Heart right ventricle (tissue), 16 donors: ENCODE measurements at regions not wholly inside any gene's neighbourhood (a gene's known extent, or its start where the extent isn't known, plus 50 kb on each side); places are given as distances from the start of the nearest gene placed in this dataset.

Experiments used
- ATAC-seq, 8 donors: fragments of 200-7000 bp; cut with Tn5 transposase; one replicate each; pipeline ENCODE4 v1.9.1; 2020; ENCODE audit warnings: mild to moderate bottlenecking in 8 of 8, moderate library complexity in 8 of 8, moderate number of reproducible peaks in 1 of 8
- DNase-seq, 2 donors: peaks; one replicate each; pipeline ENCODE4 v3.0.0-alpha.2; 2020
- H3K27ac ChIP-seq, 10 donors: fragments of 200-600 bp; sonication (generic) in 2 of 10; one replicate each; pipeline versions ENCODE4 v1.5.0 to v1.8.0; 2020 to 2022; ENCODE audit warnings: mild to moderate bottlenecking in 3 of 10
- H3K27me3 ChIP-seq, 7 donors: fragments of 200-600 bp; one replicate each; pipeline ENCODE4 v1.8.0; 2021 to 2022; ENCODE audit warnings: mild to moderate bottlenecking in 2 of 7
- H3K36me3 ChIP-seq, 9 donors: fragments of 200-600 bp; sonication (generic) in 1 of 9; one replicate each; pipeline versions ENCODE4 v1.5.0 to v1.8.0; 2020 to 2022; ENCODE audit warnings: mild to moderate bottlenecking in 2 of 9
- H3K4me1 ChIP-seq, 9 donors: fragments of 200-600 bp; sonication (generic) in 1 of 9; one replicate each; pipeline versions ENCODE4 v1.5.0 to v1.8.0; 2020 to 2022; ENCODE audit warnings: mild to moderate bottlenecking in 4 of 9
- H3K4me3 ChIP-seq, 10 donors: fragments of 200-600 bp; sonication (generic) in 2 of 10; one replicate each; pipeline versions ENCODE4 v1.5.0 to v1.8.0; 2020 to 2022; ENCODE audit warnings: mild to moderate bottlenecking in 7 of 10, moderate library complexity in 2 of 10
- H3K9me3 ChIP-seq, 11 donors: fragments of 200-600 bp in 10 of 11; sonication (generic) in 2 of 11; one replicate each; pipeline versions ENCODE4 v1.5.0 to v1.8.0; 2013 to 2022; ENCODE audit warnings: mild to moderate bottlenecking in 2 of 11, control low read depth in 1 of 11, moderate library complexity in 1 of 11
- WGBS, 2 donors: extraction: QIAGEN DNeasy Blood & Tissue Kit; methylation state at CpG; one replicate each; pipeline ENCODE4 v1.1.7; 2013; ENCODE audit warnings: inconsistent platforms in 1 of 2; 5-methylcytosine and 5-hydroxymethylcytosine counted together
- intact Hi-C, 10 donors: fragments of 100-400 bp; cut with DNase I; formaldehyde crosslinking; loops; one replicate each; pipeline versions ENCODE4 v1.11.1 to v1.14.2; 2022
- TF ChIP-seq, protein P1 (sequence below), 9 donors: fragments of 200-600 bp; sonication (generic) in 2 of 9; IDR thresholded peaks; one replicate each; pipeline versions ENCODE4 v1.5.0 to v1.8.0; 2021 to 2022; ENCODE audit warnings: antibody characterized with exemption in 9 of 9, mild to moderate bottlenecking in 5 of 9, moderate library complexity in 1 of 9
- donor health status: Arrhythmogenic right ventricular cardiomyopathy.
- donor health status: ischemic (EF 13 %, LVEDD 7.1; RV severe dilation, severe dysfunction).
- donor health status: healthy with polysubstance abuse.
- donor health status: DM: no; HTN: yes; CAD: no.
- donor health status: DM: no; HTN: no; CAD: no.
- donor health status: ischemic (EF 25% LVEDD 6.9; RV normal size, moderate dysfunction).
- donor health status: ischemic (EF 25% LVEDD 5.7; RV mildly dilated, moderate dysfunction).
- donor health status: healthy.
- donor health status: DM: yes; HTN: yes; CAD: no.
- donor health status: Ischemic cardiomyopathy.
- donor health status: ischemic (EF 35%, LVEDD 5.7; RV mildly dilated, moderate dysfunction).
- donor health status: nonischemic (EF 11% LVEDD 7.7; RV severe dilation, severe dysfunction).
- donor health status: DM: yes; HTN: yes; CAD: no.
- donor health status: PGD.
- donor health status: ischemic (EF 29% LVEDD 5.4; RV normal size, mild dysfunction).
- donor health status: nonischemic (EF 23%, LVEDD 6.1; RV moderate dilation, normal function).

DNA sequence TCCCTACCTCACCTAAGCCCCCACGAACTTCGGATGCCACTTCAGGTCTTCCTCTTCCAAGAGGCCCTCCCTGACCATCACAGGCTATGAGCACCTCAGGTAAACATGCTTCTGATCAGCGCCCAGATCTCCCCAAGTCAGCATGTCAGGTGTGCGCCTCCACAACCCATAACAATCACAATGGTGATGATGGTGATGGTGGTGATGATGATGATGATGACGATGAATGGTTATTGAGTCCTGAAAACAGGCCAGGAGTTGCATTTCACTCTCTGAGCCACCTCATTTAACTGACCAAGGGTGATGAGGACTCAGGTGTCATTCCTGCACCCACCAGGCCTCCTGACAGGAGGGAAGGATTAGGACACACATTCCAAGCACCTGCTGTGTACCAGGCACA is 426.6 kb upstream of the SULF2 start:
- no peaks in the 10 kb centered on the region for H3K36me3 ChIP-seq
- ATAC-seq (no peak), DNase-seq (no peak)
- H3K9me3 ChIP-seq: no peaks in the 10 kb centered on the region
- peaks cover 0 to 4% (median 0%) of the 10 kb centered on the region in 9 donors for H3K4me1 ChIP-seq
- WGBS, 2 donors: 95 to 96% methylated on average over 5 of the region's 5 CpGs
- intact Hi-C loops: no loop called here
- TF ChIP-seq, protein P1, sequence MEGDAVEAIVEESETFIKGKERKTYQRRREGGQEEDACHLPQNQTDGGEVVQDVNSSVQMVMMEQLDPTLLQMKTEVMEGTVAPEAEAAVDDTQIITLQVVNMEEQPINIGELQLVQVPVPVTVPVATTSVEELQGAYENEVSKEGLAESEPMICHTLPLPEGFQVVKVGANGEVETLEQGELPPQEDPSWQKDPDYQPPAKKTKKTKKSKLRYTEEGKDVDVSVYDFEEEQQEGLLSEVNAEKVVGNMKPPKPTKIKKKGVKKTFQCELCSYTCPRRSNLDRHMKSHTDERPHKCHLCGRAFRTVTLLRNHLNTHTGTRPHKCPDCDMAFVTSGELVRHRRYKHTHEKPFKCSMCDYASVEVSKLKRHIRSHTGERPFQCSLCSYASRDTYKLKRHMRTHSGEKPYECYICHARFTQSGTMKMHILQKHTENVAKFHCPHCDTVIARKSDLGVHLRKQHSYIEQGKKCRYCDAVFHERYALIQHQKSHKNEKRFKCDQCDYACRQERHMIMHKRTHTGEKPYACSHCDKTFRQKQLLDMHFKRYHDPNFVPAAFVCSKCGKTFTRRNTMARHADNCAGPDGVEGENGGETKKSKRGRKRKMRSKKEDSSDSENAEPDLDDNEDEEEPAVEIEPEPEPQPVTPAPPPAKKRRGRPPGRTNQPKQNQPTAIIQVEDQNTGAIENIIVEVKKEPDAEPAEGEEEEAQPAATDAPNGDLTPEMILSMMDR (IDR thresholded peaks at IDR 0.05): no peak
- H3K27me3 ChIP-seq: peaks cover 0 to 3% (median 0%) of the 10 kb centered on the region in 7 donors
- no peak overlapping the region for H3K27ac ChIP-seq
- H3K4me3 ChIP-seq: no peak overlapping the region

DNA sequence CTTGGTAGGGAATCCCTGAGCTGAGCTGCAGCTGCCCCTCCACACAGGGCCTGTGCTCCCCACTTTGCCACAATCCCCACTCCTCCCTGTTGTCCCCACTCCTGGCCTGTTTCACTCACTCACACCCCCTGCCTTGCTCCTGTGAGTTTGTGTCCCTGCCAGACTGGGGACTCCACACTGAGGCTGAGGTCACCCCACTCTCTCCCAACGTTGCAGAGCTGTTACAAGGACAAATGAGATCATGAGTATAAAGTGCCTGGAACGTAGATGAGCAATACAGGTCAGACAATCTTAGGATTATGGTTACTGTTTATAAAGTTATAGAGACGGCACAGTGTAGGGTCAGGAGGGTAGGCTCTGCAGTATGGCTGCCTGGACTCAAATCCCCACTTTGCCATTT is 426.0 kb upstream of the SULF2 start:
- 65 to 67% methylated on average over 3 of the region's 3 CpGs for WGBS, 2 donors
- H3K4me1 ChIP-seq: peaks cover 0 to 4% (median 0%) of the 10 kb centered on the region in 9 donors

DNA sequence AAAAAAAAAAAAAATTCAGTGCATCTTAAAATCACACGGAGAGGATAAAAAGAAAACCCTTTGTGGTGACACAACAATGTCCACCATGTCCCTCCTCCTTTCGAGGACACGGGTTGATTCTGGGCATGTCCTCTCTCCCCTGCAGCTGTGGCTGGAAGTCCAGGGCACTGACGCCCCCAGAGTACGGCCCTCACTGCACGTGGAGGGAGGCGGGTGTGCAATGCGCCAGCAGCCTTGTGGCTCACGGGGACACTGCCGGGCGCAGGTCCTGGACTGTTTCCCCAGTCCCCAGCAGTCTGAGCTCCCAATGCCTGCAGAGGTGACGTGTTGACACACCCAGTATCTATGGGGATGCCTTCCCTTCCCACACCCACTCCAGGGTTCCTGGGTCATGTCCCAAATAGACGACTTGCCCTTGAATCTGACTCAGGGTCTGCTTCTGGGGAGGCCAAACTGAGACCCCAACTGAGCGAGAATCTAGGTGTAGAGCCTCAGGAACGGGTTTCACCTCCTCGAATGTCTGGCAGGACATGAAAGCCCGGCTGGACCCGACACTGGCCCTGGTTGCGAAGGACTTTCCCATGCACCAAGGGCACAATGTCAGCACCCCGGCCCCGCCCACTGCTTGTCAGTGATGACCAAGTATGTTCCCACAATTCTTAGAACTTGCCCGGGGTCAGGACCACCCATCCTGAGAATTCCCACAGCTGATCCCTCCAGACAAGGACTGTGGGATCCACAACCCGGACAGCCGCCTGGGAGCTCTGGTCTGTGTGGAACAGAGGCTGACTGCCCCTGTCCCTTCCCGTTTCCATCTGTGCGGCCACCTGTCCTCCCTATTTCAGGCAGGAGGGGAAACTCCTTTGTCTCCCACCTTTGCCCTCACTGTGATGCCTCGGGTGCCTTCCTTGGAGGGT is 425.1 kb upstream of the SULF2 start:
- intact Hi-C loops: no loop called here
- DNase-seq (peak; percentile 20 to 30), ATAC-seq (peak in 3 of 8 donors; percentile 9 to 61 (median 30))
- Histone ChIP-seq H3K27me3 (peaks cover 0 to 3% (median 0%) of the 10 kb centered on the region in 7 donors), H3K36me3 (no peaks in the 10 kb centered on the region), H3K9me3 (no peaks in the 10 kb centered on the region), H3K4me1 (peaks cover 0 to 4% (median 0%) of the 10 kb centered on the region in 9 donors), H3K4me3 (no peak overlapping the region), H3K27ac (no peak overlapping the region)
- WGBS, 2 donors: 66 to 71% methylated on average over 27 of the region's 27 CpGs
- TF ChIP-seq, protein P1 (IDR thresholded peaks at IDR 0.05): no peak

More for the DNA sequence above, 426.0 kb upstream of the SULF2 start:
- TF ChIP-seq, protein P1 (IDR thresholded peaks at IDR 0.05): no peak
- intact Hi-C loops: no loop called here
- H3K9me3 ChIP-seq: no peaks in the 10 kb centered on the region
- no peak overlapping the region for H3K4me3 ChIP-seq
- DNase-seq (no peak), ATAC-seq (no peak)
- H3K27me3 ChIP-seq: peaks cover 0 to 3% (median 0%) of the 10 kb centered on the region in 7 donors
- H3K27ac ChIP-seq: no peak overlapping the region
- H3K36me3 ChIP-seq: no peaks in the 10 kb centered on the region

DNA sequence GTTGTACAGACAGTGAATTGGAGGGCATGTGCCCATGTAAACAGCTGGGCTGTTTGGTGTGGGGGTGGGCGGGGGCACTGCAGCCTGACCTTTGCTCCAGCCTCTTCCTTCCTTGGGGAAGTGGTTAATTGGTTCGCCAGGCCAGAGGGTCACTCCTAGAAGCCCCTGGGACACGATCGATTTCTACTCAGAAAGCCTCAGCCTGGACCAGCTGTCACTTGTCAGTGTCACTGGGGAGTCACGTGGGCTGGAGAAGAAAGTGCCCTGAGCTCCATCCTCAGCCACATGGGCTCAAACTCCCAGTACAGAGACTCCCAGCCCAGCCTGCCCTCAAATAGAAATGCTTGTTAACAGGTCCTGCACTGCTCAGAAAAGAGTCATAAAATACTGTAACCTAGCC is 423.8 kb upstream of the SULF2 start:
- WGBS, 2 donors: 16 to 24% methylated on average over 5 of the region's 5 CpGs
- Histone ChIP-seq H3K36me3 (no peaks in the 10 kb centered on the region), H3K4me3 (no peak overlapping the region), H3K4me1 (peaks cover 0 to 4% (median 0%) of the 10 kb centered on the region in 9 donors), H3K9me3 (no peaks in the 10 kb centered on the region), H3K27ac (no peak overlapping the region), H3K27me3 (peaks cover 0 to 3% (median 0%) of the 10 kb centered on the region in 7 donors)
- TF ChIP-seq, protein P1 (IDR thresholded peaks at IDR 0.05): no peak
- peak in 5 of 8 donors; percentile 16 to 67 (median 30) for ATAC-seq
- intact Hi-C loops: no loop called here
- DNase-seq: peak in 1 of 2 donors; percentile 30
